Right lobe of liver (tissue), 6 donors: ENCODE measurements at regions not wholly inside any gene's neighbourhood (a gene's known extent, or its start where the extent isn't known, plus 50 kb on each side); places are given as distances from the start of the nearest gene placed in this dataset.

Source experiments
- ATAC-seq, 4 donors: fragments of 200-7000 bp; cut with Tn5 transposase; one replicate each; pipeline ENCODE4 v1.9.1; 2020; ENCODE audit warnings: mild to moderate bottlenecking in 4 of 4, moderate library complexity in 4 of 4
- DNase-seq, 3 donors: peaks; one replicate each; pipeline ENCODE4 v3.0.0-alpha.2; 2020
- H3K27ac ChIP-seq, 3 donors: fragments of 200-600 bp; one replicate each; pipeline ENCODE4 v1.8.0; 2022
- H3K27me3 ChIP-seq, 2 donors: fragments of 200-600 bp; one replicate each; pipeline ENCODE4 v1.8.0; 2022
- H3K36me3 ChIP-seq, 4 donors: fragments of 200-600 bp; sonication (generic) in 1 of 4; one replicate each; pipeline versions ENCODE4 v1.5.1 to v1.8.0; 2017 to 2022; ENCODE audit warnings: control low read depth in 1 of 4
- H3K4me1 ChIP-seq, 4 donors: fragments of 200-600 bp; sonication (generic) in 1 of 4; one replicate each; pipeline versions ENCODE4 v1.5.1 to v1.8.0; 2017 to 2022; ENCODE audit warnings: control low read depth in 1 of 4
- H3K4me3 ChIP-seq, 3 donors: fragments of 200-600 bp; one replicate each; pipeline ENCODE4 v1.8.0; 2022
- H3K9me3 ChIP-seq, 4 donors: fragments of 200-600 bp; sonication (generic) in 1 of 4; one replicate each; pipeline versions ENCODE4 v1.5.1 to v1.8.0; 2017 to 2022; ENCODE audit warnings: control low read depth in 1 of 4
- POLR2A ChIP-seq: fragments of 450-650 bp; IDR thresholded peaks from one replicate; pipeline ENCODE4 v1.6.1; 2017; ENCODE audit warnings: antibody characterized with exemption, mild to moderate bottlenecking
- WGBS: methylation state at CpG from one replicate; pipeline ENCODE4 v1.1.6; 2018; ENCODE audit warnings: low coverage, low lambda C conversion rate; ENCODE audit not compliant: insufficient coverage; ENCODE audit errors: missing lambda C conversion rate; 5-methylcytosine and 5-hydroxymethylcytosine counted together
- intact Hi-C, 2 donors: fragments of 100-400 bp; cut with DNase I; formaldehyde crosslinking; loops; one replicate each; pipeline versions ENCODE4 v1.11.2 to v1.14.1; 2022
- TF ChIP-seq, protein P1 (sequence below), 4 donors: fragments of 200-600 bp in 3 of 4; fragments of 450-650 bp in 1 of 4; IDR thresholded peaks; one replicate each; pipeline versions ENCODE4 v1.5.1 to v1.8.0; 2016 to 2022; ENCODE audit warnings: antibody characterized with exemption in 4 of 4, mild to moderate bottlenecking in 2 of 4
- donor health status: DM: no; HTN: yes; CAD: no.
- donor health status: DM: no; HTN: no; CAD: no.
- donor health status: DM: no; HTN: no; CAD: no.
- donor health status: DM: no; HTN: yes; CAD: no.
- donor health status: DM: no; HTN: yes; CAD: no.

DNA sequence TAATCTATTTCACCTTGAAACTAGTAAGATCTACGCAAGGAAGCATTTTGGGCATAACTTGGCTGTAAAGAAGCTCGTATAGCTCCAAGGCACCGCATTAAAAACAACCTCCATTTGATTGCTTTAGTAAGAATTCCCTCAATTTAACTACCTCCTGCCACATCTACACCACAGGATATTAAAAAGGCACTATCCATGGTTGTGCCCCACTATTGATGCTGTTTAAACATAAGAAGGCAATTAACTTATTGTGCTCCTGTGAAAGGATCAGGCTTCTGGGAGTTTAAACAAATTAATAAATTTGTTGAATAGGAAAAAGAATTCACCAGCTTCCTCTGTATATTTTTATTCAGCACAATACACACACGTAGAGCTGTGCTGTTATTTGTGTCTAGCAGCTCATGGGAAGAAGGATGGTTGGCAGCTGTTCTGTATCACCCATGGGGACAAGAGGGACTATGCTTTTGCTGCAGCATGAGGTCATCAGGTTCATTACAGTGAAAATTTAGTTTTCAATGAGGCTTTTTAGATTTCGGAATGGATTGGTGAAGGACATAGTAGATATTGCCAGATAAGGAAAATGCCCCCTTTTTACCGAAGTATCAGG lies 513.3 kb downstream of the HAO1 start:
- H3K9me3 ChIP-seq = no peaks in the 10 kb centered on the region

DNA sequence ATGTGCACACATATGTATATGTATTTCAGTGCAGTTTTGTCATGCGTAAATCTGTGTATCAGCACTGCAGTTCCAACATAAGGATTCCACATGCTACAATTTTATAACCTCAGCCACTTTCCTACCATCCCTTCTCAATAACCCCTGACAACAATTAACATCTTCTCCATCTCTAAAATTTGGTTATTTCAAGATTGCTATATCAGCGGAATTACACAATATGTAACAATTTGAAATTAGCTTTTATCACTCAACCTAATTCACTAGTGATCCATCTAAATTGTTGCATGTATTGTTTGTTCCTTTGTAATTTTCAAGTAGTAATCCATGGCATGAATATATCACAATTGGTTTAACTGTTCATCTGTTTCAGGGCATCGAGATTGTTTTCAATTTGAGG lies 511.3 kb downstream of the HAO1 start:
- no peak overlapping the region for H3K27ac ChIP-seq
- DNase-seq = no peak
- no peak for ATAC-seq
- no peaks in the 10 kb centered on the region for H3K36me3 ChIP-seq
- TF ChIP-seq, protein P1, sequence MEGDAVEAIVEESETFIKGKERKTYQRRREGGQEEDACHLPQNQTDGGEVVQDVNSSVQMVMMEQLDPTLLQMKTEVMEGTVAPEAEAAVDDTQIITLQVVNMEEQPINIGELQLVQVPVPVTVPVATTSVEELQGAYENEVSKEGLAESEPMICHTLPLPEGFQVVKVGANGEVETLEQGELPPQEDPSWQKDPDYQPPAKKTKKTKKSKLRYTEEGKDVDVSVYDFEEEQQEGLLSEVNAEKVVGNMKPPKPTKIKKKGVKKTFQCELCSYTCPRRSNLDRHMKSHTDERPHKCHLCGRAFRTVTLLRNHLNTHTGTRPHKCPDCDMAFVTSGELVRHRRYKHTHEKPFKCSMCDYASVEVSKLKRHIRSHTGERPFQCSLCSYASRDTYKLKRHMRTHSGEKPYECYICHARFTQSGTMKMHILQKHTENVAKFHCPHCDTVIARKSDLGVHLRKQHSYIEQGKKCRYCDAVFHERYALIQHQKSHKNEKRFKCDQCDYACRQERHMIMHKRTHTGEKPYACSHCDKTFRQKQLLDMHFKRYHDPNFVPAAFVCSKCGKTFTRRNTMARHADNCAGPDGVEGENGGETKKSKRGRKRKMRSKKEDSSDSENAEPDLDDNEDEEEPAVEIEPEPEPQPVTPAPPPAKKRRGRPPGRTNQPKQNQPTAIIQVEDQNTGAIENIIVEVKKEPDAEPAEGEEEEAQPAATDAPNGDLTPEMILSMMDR (IDR thresholded peaks at IDR 0.05) = no peak
- TF ChIP-seq POLR2A = no peak
- H3K27me3 ChIP-seq = no peaks in the 10 kb centered on the region
- no peaks in the 10 kb centered on the region for H3K9me3 ChIP-seq
- H3K4me1 ChIP-seq = no peaks in the 10 kb centered on the region
- 84% methylated on average over 3 of the region's 3 CpGs for WGBS
- H3K4me3 ChIP-seq = no peak overlapping the region
- intact Hi-C loops = no loop called here

More for the DNA sequence above, 513.3 kb downstream of the HAO1 start:
- no peaks in the 10 kb centered on the region for H3K27me3 ChIP-seq
- TF ChIP-seq, protein P1 (IDR thresholded peaks at IDR 0.05) = no peak
- TF ChIP-seq POLR2A = no peak
- no peak overlapping the region for H3K4me3 ChIP-seq
- WGBS = 70% methylated on average over 5 of the region's 6 CpGs
- no peak overlapping the region for H3K27ac ChIP-seq
- ATAC-seq (no peak), DNase-seq (no peak)
- no peaks in the 10 kb centered on the region for H3K36me3 ChIP-seq
- intact Hi-C loops = no loop called here
- H3K4me1 ChIP-seq = no peaks in the 10 kb centered on the region

DNA sequence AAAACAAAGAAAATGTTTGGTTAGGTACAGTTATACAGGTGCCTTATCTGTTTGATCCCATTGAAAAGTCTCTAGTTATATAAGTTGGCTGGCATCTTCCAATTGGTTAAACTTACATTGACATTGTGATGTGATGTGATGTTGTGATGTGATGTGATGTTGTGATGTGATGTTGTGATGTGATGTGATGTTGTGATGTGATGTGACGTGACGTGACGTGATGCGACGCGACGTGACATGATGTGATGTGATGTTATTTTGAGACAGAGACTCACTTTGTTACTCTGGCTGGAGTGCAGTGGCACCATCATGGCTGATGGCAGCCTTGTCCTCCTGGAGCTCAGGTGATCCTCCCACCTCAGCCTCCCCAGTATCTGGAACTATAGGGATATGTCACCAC lies 507.6 kb downstream of the HAO1 start:
- no peak for ATAC-seq
- Histone ChIP-seq H3K4me1 (no peaks in the 10 kb centered on the region), H3K9me3 (no peaks in the 10 kb centered on the region), H3K27ac (no peak overlapping the region), H3K27me3 (no peaks in the 10 kb centered on the region), H3K4me3 (no peak overlapping the region), H3K36me3 (no peaks in the 10 kb centered on the region)
- no peak for DNase-seq
- TF ChIP-seq, protein P1 (IDR thresholded peaks at IDR 0.05) = no peak
- no peak for TF ChIP-seq POLR2A
- WGBS = 97% methylated on average over 7 of the region's 7 CpGs
- intact Hi-C loops = no loop called here

DNA sequence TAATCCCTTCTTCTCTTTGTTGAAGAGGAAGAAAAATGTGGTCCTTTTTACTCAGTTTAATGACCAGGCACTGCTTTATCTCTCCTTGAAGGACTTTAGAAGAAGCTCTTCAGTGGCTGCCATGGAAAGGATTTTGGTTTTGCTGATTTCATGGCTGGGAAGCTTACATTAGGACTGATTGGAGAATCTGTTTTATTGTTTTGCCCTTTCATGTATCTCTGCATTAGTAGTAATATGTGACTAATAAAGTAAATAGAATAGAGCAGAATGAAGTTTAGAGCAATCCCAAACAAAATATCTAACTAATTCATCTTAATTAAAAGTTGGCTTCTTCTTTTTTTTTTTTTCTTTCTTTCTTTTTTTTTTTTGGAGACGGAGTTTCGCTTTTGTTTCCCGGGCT lies 502.9 kb downstream of the HAO1 start:
- WGBS = 73% methylated on average over 3 of the region's 3 CpGs
- Histone ChIP-seq H3K4me1 (no peaks in the 10 kb centered on the region), H3K4me3 (no peak overlapping the region), H3K27ac (no peak overlapping the region), H3K36me3 (no peaks in the 10 kb centered on the region), H3K9me3 (no peaks in the 10 kb centered on the region), H3K27me3 (no peaks in the 10 kb centered on the region)
- intact Hi-C loops = no loop called here
- TF ChIP-seq POLR2A = no peak
- TF ChIP-seq, protein P1 (IDR thresholded peaks at IDR 0.05) = no peak
- ATAC-seq (no peak), DNase-seq (no peak)

DNA sequence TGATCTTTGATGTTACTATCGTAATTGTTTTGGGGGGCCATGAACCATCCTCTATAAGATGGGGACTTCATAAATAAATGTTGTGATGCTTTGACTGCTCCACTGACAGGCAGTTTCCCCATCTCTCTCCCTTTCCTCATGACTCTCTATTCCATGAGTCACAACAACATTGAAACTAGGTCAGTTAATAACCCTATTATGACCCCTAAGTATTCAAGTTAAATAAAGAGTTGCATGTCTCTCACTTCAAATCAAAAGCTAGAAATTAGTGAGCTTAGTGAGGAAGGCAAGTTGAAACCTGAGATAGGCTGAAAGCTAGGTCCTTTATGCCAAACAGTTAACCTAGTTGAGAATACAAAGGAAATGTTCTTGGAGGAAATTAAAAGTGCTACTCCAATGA lies 491.0 kb downstream of the HAO1 start:
- Histone ChIP-seq H3K27ac (no peak overlapping the region), H3K4me1 (peaks cover 0 to 14% (median under 1%) of the 10 kb centered on the region in 4 donors), H3K4me3 (no peak overlapping the region), H3K36me3 (no peaks in the 10 kb centered on the region), H3K27me3 (no peaks in the 10 kb centered on the region), H3K9me3 (no peaks in the 10 kb centered on the region)
- peak in 1 of 4 donors; percentile 52 for ATAC-seq
- WGBS = 92% methylated on average over 1 of the region's 1 CpG
- intact Hi-C loops = no loop called here
- DNase-seq = no peak
- TF ChIP-seq, protein P1 (IDR thresholded peaks at IDR 0.05) = no peak
- no peak for TF ChIP-seq POLR2A
